Stimulated activated CD4-positive, alpha-beta T cell treated with anti-CD3 and anti-CD28 coated beads, Interleukin-15, amount 100 ng/mL, for 1 hour (primary cell): ENCODE measurements at regions not wholly inside any gene's neighbourhood (a gene's known extent, or its start where the extent isn't known, plus 50 kb on each side); places are given as distances from the start of the nearest gene placed in this dataset.

Experiments used
- DNase-seq, 2 donors: peaks; one replicate each; pipeline ENCODE4 v3.0.0-alpha.2; 2020; ENCODE audit warnings: low read depth in 1 of 2, low spot score in 1 of 2

GRCh38 chr10:27451054-27451453 lies 53.0 kb upstream of the RAB18 start:
- DNase-seq: no peak

GRCh38 chr10:27450225-27450624 lies 53.9 kb upstream of the RAB18 start:
- no peak for DNase-seq

- no peak for DNase-seq
Observed at GRCh38 chr10:27449571-27449970, 54.5 kb upstream of the RAB18 start.

GRCh38 chr10:27448921-27449320 lies 55.2 kb upstream of the RAB18 start:
- DNase-seq: no peak

- DNase-seq: no peak
Observed at GRCh38 chr10:27447540-27447939, 56.6 kb upstream of the RAB18 start.

- DNase-seq: no peak
Observed at GRCh38 chr10:27446091-27446918, 57.8 kb upstream of the RAB18 start.

- no peak for DNase-seq
Observed at GRCh38 chr10:27445070-27445469, 59.0 kb upstream of the RAB18 start.

GRCh38 chr10:27440478-27440877 lies 63.6 kb upstream of the RAB18 start:
- no peak for DNase-seq

GRCh38 chr10:27440021-27440420 lies 64.1 kb upstream of the RAB18 start:
- no peak for DNase-seq

GRCh38 chr10:27439101-27439500 lies 65.0 kb upstream of the RAB18 start:
- no peak for DNase-seq

GRCh38 chr10:27437775-27438174 lies 66.3 kb upstream of the RAB18 start:
- no peak for DNase-seq

GRCh38 chr10:27436710-27437109 lies 67.4 kb upstream of the RAB18 start:
- DNase-seq: no peak

GRCh38 chr10:27433976-27434375 lies 70.1 kb upstream of the RAB18 start:
- DNase-seq: no peak

- DNase-seq: no peak
Observed at GRCh38 chr10:27426948-27427467, 77.1 kb upstream of the RAB18 start.

- no peak for DNase-seq
Observed at GRCh38 chr10:27413831-27414348, 90.2 kb upstream of the RAB18 start.

GRCh38 chr10:27413387-27413786 lies 90.7 kb upstream of the RAB18 start:
- no peak for DNase-seq

GRCh38 chr10:27410153-27410552 lies 94.0 kb upstream of the RAB18 start:
- no peak for DNase-seq

- no peak for DNase-seq
Observed at GRCh38 chr10:27407271-27407670, 96.8 kb upstream of the RAB18 start.

- no peak for DNase-seq
Observed at GRCh38 chr10:27399871-27400270, 104.2 kb upstream of the RAB18 start.

GRCh38 chr10:27393961-27394360 lies 110.1 kb upstream of the RAB18 start:
- DNase-seq: no peak

- DNase-seq: no peak
Observed at GRCh38 chr10:27392606-27393005, 111.5 kb upstream of the RAB18 start.

- no peak for DNase-seq
Observed at GRCh38 chr10:27391916-27392315, 112.2 kb upstream of the RAB18 start.

GRCh38 chr10:27391325-27391724 lies 112.8 kb upstream of the RAB18 start:
- DNase-seq: no peak
